Panc1 (cell line): ENCODE measurements at regions not wholly inside any gene's neighbourhood (a gene's known extent, or its start where the extent isn't known, plus 50 kb on each side); places are given as distances from the start of the nearest gene placed in this dataset.

Experiments used
- ATAC-seq: fragments of 200-7000 bp; cut with Tn5 transposase; 2 replicates; pipeline ENCODE4 v1.9.1; 2020; ENCODE audit warnings: mild to moderate bottlenecking, moderate library complexity
- BruUV-seq: library from RNA; stranded (reverse); fragments of 400-500 nt; replicated peaks from 2 replicates; lab custom pipeline; 2021; lab: Mats Ljungman, UMichigan
- CTCF ChIA-PET: fragments of 300-600 bp; sonication (Branson Sonifier 250); formaldehyde crosslinking; loops from one replicate; lab custom pipeline; 2022; ENCODE audit warnings: antibody characterized with exemption; lab: Charles Lee
- POLR2A ChIA-PET: fragments of 300-600 bp; sonication (Branson Sonifier 250); formaldehyde crosslinking; loops from one replicate; lab custom pipeline; 2022; ENCODE audit warnings: antibody characterized with exemption; lab: Charles Lee
- DNase-seq: peaks from one replicate; pipeline ENCODE4 v3.0.0-alpha.2; 2010; ENCODE audit warnings: low read depth, low spot score
- H3K27ac ChIP-seq: 2 replicates; pipeline ENCODE4 v1.5.1; 2011; ENCODE audit warnings: mild to moderate bottlenecking, low read length, inconsistent platforms
- H3K27me3 ChIP-seq: fragments of 200-500 bp; sonication (Bioruptor generic); 2 replicates; pipeline ENCODE4 v1.6.0; 2014; ENCODE audit warnings: low read length, inconsistent platforms; ENCODE audit not compliant: control insufficient read depth, insufficient read depth
- H3K36me3 ChIP-seq: fragments of 200-500 bp; sonication (Bioruptor generic); 2 replicates; pipeline ENCODE4 v1.5.1; 2014; ENCODE audit warnings: inconsistent platforms, mild to moderate bottlenecking, low read length, moderate library complexity; ENCODE audit not compliant: control insufficient read depth, insufficient read depth
- H3K4me1 ChIP-seq: 2 replicates; pipeline ENCODE4 v1.5.1; 2011; ENCODE audit warnings: inconsistent platforms, mild to moderate bottlenecking, low read length, moderate library complexity; ENCODE audit not compliant: control insufficient read depth, insufficient read depth
- H3K4me3 ChIP-seq, 2 experiments: 2 replicates each; pipeline ENCODE4 v1.5.1; 2011 to 2012; ENCODE audit warnings: low read depth in 2 of 2, low read length in 2 of 2, mild to moderate bottlenecking in 2 of 2, inconsistent platforms in 1 of 2, moderate library complexity in 1 of 2
- H3K9me3 ChIP-seq: fragments of 200-500 bp; sonication (Bioruptor generic); 2 replicates; pipeline ENCODE4 v1.5.1; 2014; ENCODE audit warnings: low read depth, mild to moderate bottlenecking, inconsistent platforms, low read length, moderate library complexity; ENCODE audit not compliant: control insufficient read depth, insufficient read depth
- POLR2AphosphoS5 ChIP-seq: IDR thresholded peaks from 2 replicates; pipeline ENCODE4 v1.6.1; 2012; ENCODE audit warnings: mild to moderate bottlenecking, low read depth, low read length, moderate library complexity
- SIN3A ChIP-seq: IDR thresholded peaks from 2 replicates; pipeline ENCODE4 v1.6.1; 2012; ENCODE audit warnings: low read depth, mild to moderate bottlenecking, low read length, moderate library complexity, borderline replicate concordance; ENCODE audit not compliant: insufficient read depth
- TCF7L2 ChIP-seq: IDR thresholded peaks from 2 replicates; pipeline ENCODE4 v1.6.1; 2011; ENCODE audit warnings: mild to moderate bottlenecking, low read depth, low read length, inconsistent platforms
- in situ Hi-C: cut with HindIII; loops from 2 replicates; pipeline ENCODE4 v1.10.0; 2016; ENCODE audit warnings: low sequenced_read_pairs, low pct_unique_long_range_greater_than_20kb
- intact Hi-C: fragments of 100-400 bp; cut with micrococcal nuclease; formaldehyde crosslinking; loops from one replicate; pipeline ENCODE4 v1.10.0; 2022; ENCODE audit not compliant: unreplicated experiment
- TF ChIP-seq, protein P1 (sequence below): fragments of 450-650 bp; IDR thresholded peaks from 2 replicates; pipeline ENCODE4 v1.5.1; 2017; ENCODE audit warnings: mild to moderate bottlenecking
- TF ChIP-seq, protein P2 (sequence below), 2 experiments: IDR thresholded peaks; 2 replicates each; pipeline ENCODE4 v1.6.1; 2011 to 2012; ENCODE audit warnings: low read depth in 2 of 2, control low read depth in 1 of 2, low read length in 1 of 2, mild to moderate bottlenecking in 1 of 2, moderate library complexity in 1 of 2; ENCODE audit not compliant: insufficient read depth in 1 of 2

DNA sequence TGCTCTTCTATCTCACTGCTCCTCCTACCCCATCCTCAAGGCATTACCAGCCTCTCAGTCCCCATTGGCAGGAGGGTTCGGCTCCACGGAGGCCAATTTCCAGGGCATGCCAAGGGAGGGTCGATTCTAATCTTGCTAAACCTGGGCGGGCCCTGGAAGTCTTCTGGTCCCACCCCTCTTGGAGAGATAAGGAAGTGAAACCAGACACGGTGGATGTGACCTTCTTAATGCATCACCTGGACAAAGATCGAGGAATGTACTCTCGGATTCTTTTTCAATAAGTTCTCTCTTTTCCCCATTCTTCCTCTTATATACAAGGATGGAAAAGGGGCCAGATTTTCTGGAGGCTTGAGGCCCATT lies 112.2 kb upstream of the ARMC2 start:
- TF ChIP-seq SIN3A (no peak), POLR2AphosphoS5 (no peak), TCF7L2 (no peak)
- TF ChIP-seq, protein P1, sequence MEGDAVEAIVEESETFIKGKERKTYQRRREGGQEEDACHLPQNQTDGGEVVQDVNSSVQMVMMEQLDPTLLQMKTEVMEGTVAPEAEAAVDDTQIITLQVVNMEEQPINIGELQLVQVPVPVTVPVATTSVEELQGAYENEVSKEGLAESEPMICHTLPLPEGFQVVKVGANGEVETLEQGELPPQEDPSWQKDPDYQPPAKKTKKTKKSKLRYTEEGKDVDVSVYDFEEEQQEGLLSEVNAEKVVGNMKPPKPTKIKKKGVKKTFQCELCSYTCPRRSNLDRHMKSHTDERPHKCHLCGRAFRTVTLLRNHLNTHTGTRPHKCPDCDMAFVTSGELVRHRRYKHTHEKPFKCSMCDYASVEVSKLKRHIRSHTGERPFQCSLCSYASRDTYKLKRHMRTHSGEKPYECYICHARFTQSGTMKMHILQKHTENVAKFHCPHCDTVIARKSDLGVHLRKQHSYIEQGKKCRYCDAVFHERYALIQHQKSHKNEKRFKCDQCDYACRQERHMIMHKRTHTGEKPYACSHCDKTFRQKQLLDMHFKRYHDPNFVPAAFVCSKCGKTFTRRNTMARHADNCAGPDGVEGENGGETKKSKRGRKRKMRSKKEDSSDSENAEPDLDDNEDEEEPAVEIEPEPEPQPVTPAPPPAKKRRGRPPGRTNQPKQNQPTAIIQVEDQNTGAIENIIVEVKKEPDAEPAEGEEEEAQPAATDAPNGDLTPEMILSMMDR = no peak
- TF ChIP-seq, protein P2, sequence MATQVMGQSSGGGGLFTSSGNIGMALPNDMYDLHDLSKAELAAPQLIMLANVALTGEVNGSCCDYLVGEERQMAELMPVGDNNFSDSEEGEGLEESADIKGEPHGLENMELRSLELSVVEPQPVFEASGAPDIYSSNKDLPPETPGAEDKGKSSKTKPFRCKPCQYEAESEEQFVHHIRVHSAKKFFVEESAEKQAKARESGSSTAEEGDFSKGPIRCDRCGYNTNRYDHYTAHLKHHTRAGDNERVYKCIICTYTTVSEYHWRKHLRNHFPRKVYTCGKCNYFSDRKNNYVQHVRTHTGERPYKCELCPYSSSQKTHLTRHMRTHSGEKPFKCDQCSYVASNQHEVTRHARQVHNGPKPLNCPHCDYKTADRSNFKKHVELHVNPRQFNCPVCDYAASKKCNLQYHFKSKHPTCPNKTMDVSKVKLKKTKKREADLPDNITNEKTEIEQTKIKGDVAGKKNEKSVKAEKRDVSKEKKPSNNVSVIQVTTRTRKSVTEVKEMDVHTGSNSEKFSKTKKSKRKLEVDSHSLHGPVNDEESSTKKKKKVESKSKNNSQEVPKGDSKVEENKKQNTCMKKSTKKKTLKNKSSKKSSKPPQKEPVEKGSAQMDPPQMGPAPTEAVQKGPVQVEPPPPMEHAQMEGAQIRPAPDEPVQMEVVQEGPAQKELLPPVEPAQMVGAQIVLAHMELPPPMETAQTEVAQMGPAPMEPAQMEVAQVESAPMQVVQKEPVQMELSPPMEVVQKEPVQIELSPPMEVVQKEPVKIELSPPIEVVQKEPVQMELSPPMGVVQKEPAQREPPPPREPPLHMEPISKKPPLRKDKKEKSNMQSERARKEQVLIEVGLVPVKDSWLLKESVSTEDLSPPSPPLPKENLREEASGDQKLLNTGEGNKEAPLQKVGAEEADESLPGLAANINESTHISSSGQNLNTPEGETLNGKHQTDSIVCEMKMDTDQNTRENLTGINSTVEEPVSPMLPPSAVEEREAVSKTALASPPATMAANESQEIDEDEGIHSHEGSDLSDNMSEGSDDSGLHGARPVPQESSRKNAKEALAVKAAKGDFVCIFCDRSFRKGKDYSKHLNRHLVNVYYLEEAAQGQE (IDR thresholded peaks at IDR 0.05; ENCODE audit: insufficient read depth in 1 of 2, low read depth in 2 of 2, low read length in 1 of 2) = no peak
- H3K4me1 ChIP-seq = peaks cover 12% of the 10 kb centered on the region; the same call in 1 of the 2 replicates
- intact Hi-C loops (no loop called here), in situ Hi-C loops (no loop called here)
- DNase-seq (no peak), ATAC-seq (no peak)
- H3K36me3 ChIP-seq = no peaks in the 10 kb centered on the region
- H3K9me3 ChIP-seq = no peaks in the 10 kb centered on the region
- H3K4me3 ChIP-seq = no peak overlapping the region
- ChIA-PET POLR2A (no interaction called here), CTCF (no interaction called here)
- H3K27me3 ChIP-seq = no peaks in the 10 kb centered on the region
- no peak overlapping the region for H3K27ac ChIP-seq
- no TSS peak for BruUV-seq

DNA sequence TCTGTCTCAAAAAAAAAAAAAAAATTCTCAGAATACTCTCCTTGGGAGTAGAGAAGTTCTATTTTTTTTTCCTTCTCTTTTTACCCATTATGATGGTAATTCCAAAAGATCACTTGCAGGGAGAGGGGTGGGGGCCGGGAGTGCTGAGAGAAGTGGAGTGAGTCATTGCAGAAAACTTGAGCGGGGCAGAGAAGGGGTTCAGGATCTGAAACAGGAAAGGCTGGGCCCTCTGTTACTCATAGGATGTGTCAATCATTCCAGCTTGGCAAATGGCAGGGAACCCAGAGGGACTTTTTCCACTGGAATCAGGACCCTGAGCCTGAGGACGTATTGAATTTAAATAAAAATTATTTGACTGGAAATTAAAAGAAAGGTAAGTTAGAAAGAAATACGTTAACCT lies 111.4 kb upstream of the ARMC2 start:
- in situ Hi-C loops = no loop called here
- no peak overlapping the region for H3K27ac ChIP-seq
- no peaks in the 10 kb centered on the region for H3K9me3 ChIP-seq
- no peaks in the 10 kb centered on the region for H3K36me3 ChIP-seq
- BruUV-seq = no TSS peak
- ChIA-PET POLR2A (interaction anchor here (0.7 kb wide), 1 partner anchor 7 kb away, joined by 4 read pairs; no protein-coding TSS in a partner anchor), CTCF (no interaction called here)
- H3K4me3 ChIP-seq = no peak overlapping the region
- ATAC-seq = no peak
- TF ChIP-seq, protein P1 = no peak
- intact Hi-C loops = no loop called here
- no peaks in the 10 kb centered on the region for H3K27me3 ChIP-seq
- DNase-seq = peak; percentile 72
- peaks cover 12% of the 10 kb centered on the region; the same call in 1 of the 2 replicates for H3K4me1 ChIP-seq
